ENCODE measurements at regions not wholly inside any gene's neighbourhood (a gene's known extent, or its start where the extent isn't known, plus 50 kb on each side); places are given as distances from the start of the nearest gene placed in this dataset.
"Not testable (repeated sequence)": the region's sequence is repeated elsewhere in the genome, so short reads cannot be mapped to it uniquely, and the experiment has no call there.

GRCh38 chrX:113048480-113048879 lies 207.8 kb upstream of the AMOT start:
- no peak for DNase-seq (ENCODE audit: low spot score)

GRCh38 chrX:113033966-113034680 lies 193.5 kb upstream of the AMOT start:
- no peak for DNase-seq (ENCODE audit: low spot score)

DNA sequence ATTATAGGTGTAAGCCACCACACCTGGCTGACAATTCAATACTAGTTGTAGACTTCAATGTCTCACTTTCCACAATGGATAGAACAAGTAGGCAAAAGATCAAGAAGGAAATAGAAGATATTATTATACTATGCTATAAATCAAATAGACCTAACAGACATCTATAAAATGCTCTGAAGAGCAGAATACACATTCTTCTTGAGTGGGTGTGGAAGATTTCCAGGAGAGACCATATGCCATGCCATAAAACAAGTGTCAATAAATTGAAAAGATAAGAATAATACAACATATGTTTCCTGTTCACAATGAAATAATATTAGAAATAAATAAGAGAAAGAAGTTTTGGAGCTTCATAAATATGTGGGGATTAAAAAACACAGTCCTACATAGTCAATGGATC lies 179.3 kb upstream of the AMOT start:
- no peak for DNase-seq (ENCODE audit: low spot score)

DNA sequence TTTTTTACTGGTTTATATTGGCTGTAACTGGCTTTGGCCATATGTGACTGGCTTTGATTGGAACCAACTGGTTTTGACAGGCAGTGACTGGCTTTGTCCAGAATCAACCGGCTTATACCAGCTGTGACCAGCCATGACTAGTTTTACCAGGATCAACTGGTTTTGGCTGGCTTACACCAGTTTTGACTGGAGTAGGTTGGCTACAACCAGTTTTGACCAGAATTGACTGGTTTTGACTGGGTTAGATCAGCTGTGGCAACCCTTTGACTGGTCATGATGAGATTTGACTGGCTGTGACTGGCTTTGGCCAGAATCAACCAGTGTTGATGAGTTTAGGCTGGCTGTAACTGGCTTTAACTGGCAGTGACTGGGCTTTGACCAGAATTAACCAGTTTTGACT lies 169.2 kb upstream of the AMOT start:
- DNase-seq (ENCODE audit: low spot score) = no peak

GRCh38 chrX:113009029-113009428 lies 168.4 kb upstream of the AMOT start:
- no peak for DNase-seq (ENCODE audit: low spot score)

DNA sequence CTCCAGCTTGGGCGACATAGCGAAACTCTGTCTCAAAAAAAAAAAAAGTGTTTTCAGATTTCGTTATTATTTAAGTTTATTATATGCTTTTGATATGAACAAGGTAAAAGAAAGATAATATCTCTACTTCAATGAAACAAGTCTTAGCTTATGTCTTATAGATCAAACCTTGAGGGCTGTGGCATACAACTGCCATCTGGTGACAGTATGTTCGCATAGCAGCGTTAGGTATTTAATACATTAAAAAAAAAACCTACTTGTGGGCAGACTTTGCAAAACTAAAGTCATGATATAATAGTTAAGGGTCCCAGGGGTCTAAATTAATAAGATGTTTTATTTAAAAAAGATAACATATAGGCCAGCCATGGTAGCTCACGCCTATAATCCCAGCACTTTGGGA lies 161.2 kb upstream of the AMOT start:
- no peak for DNase-seq (ENCODE audit: low spot score)

GRCh38 chrX:112997991-112998390 lies 157.4 kb upstream of the AMOT start:
- DNase-seq (ENCODE audit: low spot score) = no peak

DNA sequence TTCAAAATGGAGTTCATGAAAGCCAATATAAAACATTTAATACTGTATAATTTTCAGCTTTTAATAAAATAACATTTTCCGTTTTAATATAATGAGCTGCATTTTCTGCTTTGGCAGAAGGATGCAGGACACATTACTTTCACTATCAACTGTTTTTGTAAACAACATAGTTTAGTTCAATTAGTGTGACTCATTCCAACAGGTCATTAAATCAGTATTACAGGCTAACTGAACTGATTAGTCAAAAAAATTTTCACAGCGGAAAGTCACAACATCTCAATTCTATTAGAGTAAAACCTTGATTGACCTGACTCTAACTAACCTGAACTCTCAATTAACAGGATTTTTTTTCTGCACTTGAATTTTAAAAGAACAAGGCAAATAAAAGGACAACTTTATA lies 151.2 kb upstream of the AMOT start:
- DNase-seq (ENCODE audit: low spot score) = no peak

DNA sequence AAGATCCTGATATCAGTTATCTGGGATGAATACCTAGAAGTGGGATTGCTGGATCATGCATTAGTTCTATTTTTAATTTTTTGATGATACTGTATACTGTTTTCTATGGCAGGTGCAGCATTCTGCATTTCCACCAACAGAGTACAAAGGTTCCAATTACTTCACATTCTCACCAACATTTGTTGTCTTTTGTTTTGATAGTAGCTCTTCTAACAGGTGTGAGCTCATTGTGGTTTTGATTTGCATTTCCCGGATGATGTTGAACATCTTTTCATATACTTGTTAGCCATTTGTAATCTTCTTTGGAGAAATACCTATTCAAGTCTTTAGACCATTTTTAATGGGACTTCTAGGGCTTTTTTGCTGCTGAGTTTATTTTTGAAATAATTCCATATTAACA lies 139.2 kb upstream of the AMOT start:
- DNase-seq (ENCODE audit: low spot score) = no peak

- no peak for DNase-seq (ENCODE audit: low spot score)
These were observed 127.9 kb upstream of the AMOT start for GRCh38 chrX:112968351-112969133.

GRCh38 chrX:112967903-112968302 lies 127.3 kb upstream of the AMOT start:
- DNase-seq (ENCODE audit: low spot score) = no peak

DNA sequence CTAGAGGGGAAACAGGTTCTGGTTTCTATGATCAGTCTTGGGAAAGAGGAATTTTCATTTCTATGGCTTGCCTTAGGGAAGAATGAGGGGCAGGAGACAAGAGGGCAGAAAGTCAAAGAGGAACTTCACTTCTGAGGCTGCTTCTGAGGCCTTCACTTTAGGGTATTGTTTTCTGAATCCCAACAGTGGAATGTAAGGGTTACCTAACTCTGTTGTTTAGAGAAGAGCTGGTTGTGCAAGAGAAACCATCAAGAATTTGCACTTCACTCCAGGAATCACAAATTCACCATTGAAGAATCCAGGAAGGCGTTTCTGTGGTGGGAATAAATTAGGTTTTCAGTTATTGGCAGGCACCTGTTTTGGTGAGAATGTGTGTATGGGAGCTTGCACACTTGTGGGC lies 126.7 kb upstream of the AMOT start:
- DNase-seq (ENCODE audit: low spot score) = no peak

GRCh38 chrX:112961981-112962380 lies 121.3 kb upstream of the AMOT start:
- DNase-seq (ENCODE audit: low spot score) = no peak

DNA sequence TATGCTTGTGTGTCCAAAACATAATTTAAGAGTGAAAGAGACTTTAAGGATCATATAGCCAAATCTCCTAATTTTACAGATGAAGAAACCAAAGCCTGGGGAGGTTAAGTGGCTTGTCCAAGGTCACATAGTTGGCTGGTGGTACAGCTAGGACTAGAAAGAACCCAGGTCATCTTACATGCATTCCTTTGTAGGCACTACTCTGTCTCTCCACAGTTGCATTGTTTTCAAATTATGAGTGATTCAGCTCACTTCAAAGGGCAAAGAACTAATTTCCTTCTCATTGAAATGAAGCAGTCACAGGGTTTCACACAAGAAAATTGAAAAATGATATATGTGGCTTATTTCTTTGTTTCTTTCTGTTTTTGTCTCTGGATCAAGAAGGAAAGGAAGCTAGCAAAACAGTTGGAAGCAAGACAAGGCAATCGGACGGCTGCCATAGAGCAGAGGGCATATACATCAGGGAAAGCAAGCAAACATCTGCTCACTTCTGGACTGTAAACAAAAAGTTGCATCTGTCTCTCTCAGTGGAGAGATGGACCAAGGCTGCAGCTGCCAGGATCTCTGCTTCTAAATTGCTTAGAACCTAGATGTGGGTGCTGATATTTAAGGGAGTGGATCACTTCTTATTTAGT lies 107.5 kb upstream of the AMOT start:
- no peak for DNase-seq (ENCODE audit: low spot score)

- DNase-seq (ENCODE audit: low spot score) = no peak
These were observed 105.6 kb upstream of the AMOT start for GRCh38 chrX:112946227-112946626.

- no peak for DNase-seq (ENCODE audit: low spot score)
These were observed 105.2 kb upstream of the AMOT start for GRCh38 chrX:112945826-112946225.

DNA sequence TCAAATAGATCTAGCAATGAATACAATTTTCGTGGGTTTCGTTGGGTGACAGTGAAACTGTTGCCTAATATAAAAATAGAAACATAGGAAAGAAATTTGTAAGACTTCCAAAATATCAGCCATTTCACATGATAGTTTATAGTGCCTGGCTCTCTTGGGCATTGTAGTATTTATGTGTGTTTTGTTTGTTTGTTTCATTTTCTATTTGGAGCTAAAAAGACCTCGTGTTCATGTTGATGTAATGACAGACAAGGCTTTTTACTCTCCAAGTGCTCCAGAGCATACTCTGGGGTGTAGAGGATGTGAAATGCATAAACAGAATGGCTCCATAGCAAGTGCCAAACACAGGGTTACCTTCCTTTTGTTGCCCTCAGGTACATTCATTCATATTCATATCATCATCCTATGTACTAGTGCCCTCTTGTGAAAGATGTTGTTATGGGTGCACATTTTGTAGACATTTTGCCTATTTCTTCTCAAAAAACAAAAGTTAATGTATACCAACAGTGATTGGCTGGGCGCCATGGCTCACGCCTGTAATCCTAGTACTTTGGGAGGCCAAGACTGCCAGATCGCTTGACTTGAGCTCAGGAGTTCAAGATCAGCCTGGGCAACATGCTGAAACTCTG lies 100.7 kb upstream of the AMOT start:
- DNase-seq (ENCODE audit: low spot score) = no peak

GRCh38 chrX:112935029-112935428 lies 94.4 kb upstream of the AMOT start:
- no peak for DNase-seq (ENCODE audit: low spot score)

- no peak for DNase-seq (ENCODE audit: low spot score)
These were observed 91.3 kb upstream of the AMOT start for GRCh38 chrX:112931900-112932299.

- no peak for DNase-seq (ENCODE audit: low spot score)
These were observed 90.8 kb upstream of the AMOT start for GRCh38 chrX:112931478-112931877.

- not testable (repeated sequence) for DNase-seq (ENCODE audit: low spot score)
These were observed 82.8 kb upstream of the AMOT start for GRCh38 chrX:112923381-112923780.

DNA sequence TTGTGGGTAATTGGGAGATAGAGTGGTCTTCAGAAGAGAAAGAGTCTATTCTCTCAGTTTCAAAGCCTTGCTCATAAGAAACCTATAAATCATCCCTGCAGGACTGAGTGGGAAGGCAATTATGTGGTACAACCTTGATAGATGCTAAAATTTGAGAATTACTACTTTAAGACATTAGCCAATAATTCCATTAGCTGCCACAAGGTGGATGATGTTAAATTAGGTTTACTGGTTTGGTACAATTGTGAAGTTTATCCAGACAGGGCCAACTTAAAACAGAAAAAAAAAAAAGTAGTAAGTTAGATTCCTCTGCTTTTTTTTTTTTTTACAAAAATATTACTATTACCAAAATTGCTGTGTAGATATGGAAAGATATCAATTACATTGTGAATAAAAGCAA lies 73.2 kb upstream of the AMOT start:
- no peak for DNase-seq (ENCODE audit: low spot score)

DNA sequence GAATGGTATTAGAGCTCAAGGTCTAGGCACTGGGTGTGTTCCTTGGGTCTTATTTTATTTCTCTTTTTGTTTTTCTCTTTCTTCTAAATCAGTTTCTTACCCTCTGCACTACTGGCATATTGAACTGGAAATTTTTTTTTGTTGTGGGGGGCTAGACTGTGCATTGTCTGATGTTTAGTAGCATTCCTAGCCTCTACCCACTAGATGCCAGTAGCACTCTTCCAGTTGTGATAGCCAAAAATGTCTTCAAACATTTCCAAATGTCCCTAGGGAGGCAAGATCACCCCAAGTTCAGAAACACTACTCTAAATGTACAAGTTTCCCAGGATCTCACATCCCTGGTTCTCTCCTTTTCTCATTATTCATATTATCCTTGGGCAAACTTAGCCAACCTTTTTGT lies 69.8 kb upstream of the AMOT start:
- no peak for DNase-seq (ENCODE audit: low spot score)

All from LoVo (cell line).